HG03378 (cell line): ENCODE measurements at regions not wholly inside any gene's neighbourhood (a gene's known extent, or its start where the extent isn't known, plus 50 kb on each side); places are given as distances from the start of the nearest gene placed in this dataset.

Experiments used
- ATAC-seq: cut with Tn5 transposase; IDR thresholded peaks from one replicate; pipeline ENCODE4 v1.9.1; 2021; ENCODE audit warnings: mild to moderate bottlenecking, moderate library complexity; ENCODE audit not compliant: unreplicated experiment

- ATAC-seq = no peak
Observed at GRCh38 chr9:81532251-81532650, 157.1 kb downstream of the TLE1 start.

- ATAC-seq = no peak
Observed at GRCh38 chr9:81531511-81531910, 157.8 kb downstream of the TLE1 start.

GRCh38 chr9:81530846-81531245 lies 158.5 kb downstream of the TLE1 start:
- ATAC-seq = no peak

- peak; percentile 64 for ATAC-seq
Observed at GRCh38 chr9:81530310-81530810, 159.0 kb downstream of the TLE1 start.

GRCh38 chr9:81529556-81530193 lies 159.7 kb downstream of the TLE1 start:
- no peak for ATAC-seq

GRCh38 chr9:81526587-81526986 lies 162.8 kb downstream of the TLE1 start:
- no peak for ATAC-seq

GRCh38 chr9:81522716-81523551 lies 166.4 kb downstream of the TLE1 start:
- peak; percentile 76 for ATAC-seq

- no peak for ATAC-seq
Observed at GRCh38 chr9:81521892-81522291, 167.5 kb downstream of the TLE1 start.

- no peak for ATAC-seq
Observed at GRCh38 chr9:81519816-81520495, 169.4 kb downstream of the TLE1 start.

GRCh38 chr9:81517954-81518353 lies 171.4 kb downstream of the TLE1 start:
- ATAC-seq = no peak

- no peak for ATAC-seq
Observed at GRCh38 chr9:81513059-81513458, 176.3 kb downstream of the TLE1 start.

- no peak for ATAC-seq
Observed at GRCh38 chr9:81512641-81513040, 176.7 kb downstream of the TLE1 start.

GRCh38 chr9:81508476-81508875 lies 180.9 kb downstream of the TLE1 start:
- ATAC-seq = no peak

- no peak for ATAC-seq
Observed at GRCh38 chr9:81506941-81507864, 182.1 kb downstream of the TLE1 start.

- no peak for ATAC-seq
Observed at GRCh38 chr9:81499594-81499993, 189.8 kb downstream of the TLE1 start.

- ATAC-seq = no peak
Observed at GRCh38 chr9:81499021-81499454, 190.3 kb downstream of the TLE1 start.

- no peak for ATAC-seq
Observed at GRCh38 chr9:81498576-81498975, 190.8 kb downstream of the TLE1 start.

- no peak for ATAC-seq
Observed at GRCh38 chr9:81497091-81497490, 192.3 kb downstream of the TLE1 start.

- ATAC-seq = no peak
Observed at GRCh38 chr9:81492710-81493447, 196.5 kb downstream of the TLE1 start.
